H1 (cell line): ENCODE measurements at regions not wholly inside any gene's neighbourhood (a gene's known extent, or its start where the extent isn't known, plus 50 kb on each side); places are given as distances from the start of the nearest gene placed in this dataset.

Experiments
- CTCF ChIA-PET: fragments of 300-600 bp; sonication (Branson Sonifier 250); formaldehyde crosslinking; loops from one replicate; lab custom pipeline; 2021; ENCODE audit not compliant: partially characterized antibody; lab: Charles Lee
- POLR2A ChIA-PET: fragments of 300-600 bp; sonication (Branson Sonifier 250); formaldehyde crosslinking; loops from one replicate; lab custom pipeline; 2021; ENCODE audit warnings: inconsistent platforms; ENCODE audit not compliant: partially characterized antibody; lab: Charles Lee
- DNase-seq, 2 experiments: peaks; one replicate each; pipeline versions ENCODE4 v3.0.0 to v3.0.0-alpha.2; 2010 to 2022; ENCODE audit warnings: low spot score in 2 of 2, low read depth in 1 of 2, mixed read lengths in 1 of 2
- FAIRE-seq: peaks from 2 replicates; lab custom pipeline; 2011; peaks lifted over from hg19 to GRCh38; lab: Jason Lieb, UNC
- H2AFZ ChIP-seq: 2 replicates; pipeline ENCODE4 v1.8.1; 2012; ENCODE audit warnings: low read length, inconsistent platforms
- H2AK5ac ChIP-seq: 2 replicates; pipeline ENCODE4 v1.6.1; 2013; ENCODE audit warnings: low read depth, low read length
- H2BK120ac ChIP-seq: replicated peaks from 2 replicates; pipeline ENCODE3; 2013; ENCODE audit warnings: low read depth, low read length, inconsistent platforms
- H2BK12ac ChIP-seq: 2 replicates; pipeline ENCODE4 v1.6.1; 2013; ENCODE audit warnings: low read depth, low read length
- H2BK15ac ChIP-seq: 2 replicates; pipeline ENCODE4 v1.6.1; 2013; ENCODE audit warnings: low read length
- H2BK20ac ChIP-seq: 2 replicates; pipeline ENCODE4 v1.6.1; 2013; ENCODE audit warnings: low read length
- H2BK5ac ChIP-seq: 2 replicates; pipeline ENCODE4 v1.6.1; 2013; ENCODE audit warnings: low read depth, low read length
- H3K14ac ChIP-seq: 2 replicates; pipeline ENCODE4 v1.6.1; 2013; ENCODE audit warnings: inconsistent platforms; ENCODE audit not compliant: insufficient read length
- H3K18ac ChIP-seq: 2 replicates; pipeline ENCODE4 v1.6.1; 2013; ENCODE audit warnings: low read length; ENCODE audit errors: extremely low read depth
- H3K23ac ChIP-seq: 2 replicates; pipeline ENCODE4 v1.6.1; 2013; ENCODE audit warnings: inconsistent platforms; ENCODE audit not compliant: insufficient read length
- H3K23me2 ChIP-seq: 2 replicates; pipeline ENCODE4 v1.6.1; 2013; ENCODE audit warnings: low read depth, low read length
- H3K27ac ChIP-seq: 2 replicates; pipeline ENCODE4 v1.6.1; 2011; ENCODE audit warnings: low read depth, low read length, inconsistent platforms
- H3K27me3 ChIP-seq, 4 experiments: replicated peaks in 1 of 4; 1 replicate in 1 of 4; 2 replicates in 3 of 4; pipeline versions ENCODE4 v1.6.1 to v1.8.1; 2011 to 2013; ENCODE audit warnings: low read length in 3 of 4, mild to moderate bottlenecking in 3 of 4, inconsistent platforms in 2 of 4, mixed read lengths in 2 of 4, moderate library complexity in 1 of 4; ENCODE audit not compliant: control insufficient read depth in 3 of 4, insufficient read depth in 3 of 4; ENCODE audit errors: extremely low read depth in 1 of 4
- H3K36me3 ChIP-seq, 4 experiments: 2 replicates each; pipeline versions ENCODE4 v1.6.1 to v1.8.1; 2011 to 2013; ENCODE audit warnings: mild to moderate bottlenecking in 4 of 4, low read length in 3 of 4, moderate library complexity in 2 of 4, control low read depth in 1 of 4, inconsistent platforms in 1 of 4; ENCODE audit not compliant: insufficient read depth in 4 of 4, control insufficient read depth in 2 of 4
- H3K4ac ChIP-seq: replicated peaks from 2 replicates; pipeline ENCODE3; 2013; ENCODE audit warnings: low read length, low read depth, mixed read lengths, inconsistent platforms; ENCODE audit not compliant: insufficient read length
- H3K4me1 ChIP-seq, 4 experiments: replicated peaks in 1 of 4; 1 replicate in 1 of 4; 2 replicates in 3 of 4; pipeline versions ENCODE4 v1.6.1 to v1.8.1; 2011 to 2013; ENCODE audit warnings: low read length in 3 of 4, inconsistent platforms in 2 of 4, mixed read lengths in 1 of 4; ENCODE audit not compliant: insufficient read depth in 4 of 4, control insufficient read depth in 3 of 4
- H3K4me2 ChIP-seq, 2 experiments: 2 replicates each; pipeline versions ENCODE4 v1.6.1 to v1.8.1; 2011 to 2013; ENCODE audit warnings: low read depth in 2 of 2, low read length in 2 of 2, control low read depth in 1 of 2, inconsistent platforms in 1 of 2, mild to moderate bottlenecking in 1 of 2; ENCODE audit not compliant: insufficient read depth in 1 of 2
- H3K4me3 ChIP-seq, 4 experiments: fragments of 200-600, 300-600 bp in 1 of 4; sonication (generic), shearing (Covaris generic), sonication (Bioruptor Twin) in 1 of 4; 2 replicates each; pipeline versions ENCODE4 v1.5.1 to v1.8.1; 2011 to 2016; ENCODE audit warnings: low read length in 4 of 4, low read depth in 3 of 4, control low read depth in 2 of 4, inconsistent platforms in 2 of 4, mild to moderate bottlenecking in 2 of 4, mixed read lengths in 1 of 4, moderate library complexity in 1 of 4; ENCODE audit not compliant: insufficient read depth in 2 of 4; ENCODE audit errors: extremely low read depth in 1 of 4
- H3K56ac ChIP-seq: replicated peaks from 2 replicates; pipeline ENCODE3; 2013; ENCODE audit warnings: low read depth, mild to moderate bottlenecking, mixed read lengths, low read length, inconsistent platforms; ENCODE audit not compliant: insufficient read length
- H3K79me1 ChIP-seq: 2 replicates; pipeline ENCODE4 v1.6.1; 2013; ENCODE audit warnings: low read depth, low read length, control low read depth
- H3K79me2 ChIP-seq, 2 experiments: 2 replicates each; pipeline versions ENCODE4 v1.6.1 to v1.8.1; 2012 to 2013; ENCODE audit warnings: low read length in 2 of 2, mild to moderate bottlenecking in 2 of 2, inconsistent platforms in 1 of 2; ENCODE audit not compliant: insufficient read depth in 2 of 2, control insufficient read depth in 1 of 2
- H3K9ac ChIP-seq, 4 experiments: replicated peaks in 1 of 4; 1 replicate in 1 of 4; 2 replicates in 3 of 4; pipeline versions ENCODE4 v1.6.1 to v1.8.1; 2011 to 2013; ENCODE audit warnings: low read depth in 3 of 4, low read length in 3 of 4, control low read depth in 2 of 4, mild to moderate bottlenecking in 2 of 4, moderate library complexity in 2 of 4, inconsistent platforms in 1 of 4; ENCODE audit errors: extremely low read depth in 1 of 4
- H3K9me3 ChIP-seq, 2 experiments: 2 replicates each; pipeline versions ENCODE4 v1.6.1 to v1.8.1; 2012 to 2013; ENCODE audit warnings: mild to moderate bottlenecking in 2 of 2, moderate library complexity in 2 of 2, control low read depth in 1 of 2, inconsistent platforms in 1 of 2, low read depth in 1 of 2, low read length in 1 of 2, mixed read lengths in 1 of 2; ENCODE audit not compliant: insufficient read depth in 2 of 2
- H4K20me1 ChIP-seq, 2 experiments: replicated peaks in 1 of 2; 2 replicates each; pipeline versions ENCODE3 to v1.8.1; 2011 to 2013; ENCODE audit warnings: inconsistent platforms in 2 of 2, low read length in 2 of 2, mild to moderate bottlenecking in 1 of 2; ENCODE audit not compliant: insufficient read depth in 2 of 2, control insufficient read depth in 1 of 2
- H4K5ac ChIP-seq: 2 replicates; pipeline ENCODE4 v1.6.1; 2013; ENCODE audit warnings: low read length, low read depth, mixed read lengths, inconsistent platforms; ENCODE audit not compliant: insufficient read length
- H4K8ac ChIP-seq: 2 replicates; pipeline ENCODE4 v1.8.0; 2013; ENCODE audit warnings: mild to moderate bottlenecking, moderate library complexity, low read length, inconsistent platforms; ENCODE audit not compliant: insufficient read depth; ENCODE audit errors: extremely low read depth
- H4K91ac ChIP-seq: replicated peaks from 2 replicates; pipeline ENCODE3; 2013; ENCODE audit warnings: low read length, mixed read lengths, inconsistent platforms; ENCODE audit not compliant: insufficient read length
- FOSL1 ChIP-seq: IDR thresholded peaks from 2 replicates; pipeline ENCODE4 v1.6.1; 2011; ENCODE audit warnings: mild to moderate bottlenecking, low read depth, low read length, moderate library complexity; ENCODE audit not compliant: insufficient read depth
- POLR2A ChIP-seq, 2 experiments: IDR thresholded peaks; 1 replicate in 1 of 2; 2 replicates in 1 of 2; pipeline ENCODE4 v1.6.1; 2011; ENCODE audit warnings: low read depth in 2 of 2, low read length in 2 of 2, mild to moderate bottlenecking in 2 of 2; ENCODE audit errors: control extremely low read depth in 1 of 2
- WGBS, 2 experiments: shearing (Covaris generic) in 1 of 2; methylation state at CpG; one replicate each; pipeline versions ENCODE4 v1.1.6 to v1.1.7; 2013 to 2015; ENCODE audit warnings: low lambda C conversion rate in 2 of 2, mixed read lengths in 2 of 2, inconsistent platforms in 1 of 2, low coverage in 1 of 2, missing lambda C conversion rate in 1 of 2; ENCODE audit not compliant: insufficient replicate concordance in 2 of 2, insufficient coverage in 1 of 2, insufficient read length in 1 of 2; ENCODE audit errors: extremely low coverage in 1 of 2, missing lambda C conversion rate in 1 of 2; 5-methylcytosine and 5-hydroxymethylcytosine counted together

DNA sequence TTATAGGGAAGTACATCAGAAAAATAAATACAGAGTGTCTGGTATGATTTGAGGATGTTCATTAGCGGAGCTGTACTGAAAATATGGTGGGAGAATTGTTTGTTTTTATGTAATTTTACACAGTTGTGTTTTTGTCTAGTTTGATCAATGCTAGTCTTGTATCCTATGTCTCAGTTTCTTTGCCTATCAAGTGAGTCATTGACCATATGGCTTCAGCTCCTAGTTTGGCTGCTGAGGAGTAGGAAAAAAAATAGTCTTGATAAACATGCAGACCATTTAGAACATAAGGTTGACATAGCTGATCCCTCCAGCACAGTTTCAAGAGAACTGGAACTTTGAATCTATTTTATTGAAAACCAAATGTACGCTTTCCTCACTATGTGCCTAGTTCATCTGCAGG is 1292.1 kb upstream of the FLRT2 start:
- Histone ChIP-seq H3K4me3 (no peak overlapping the region), H2BK12ac (no peak overlapping the region), H3K27me3 (no peaks in the 10 kb centered on the region), H3K4ac (no peak overlapping the region), H3K27ac (no peak overlapping the region), H3K23ac (no peak overlapping the region), H3K9me3 (peaks cover 0 to 2% of the 10 kb centered on the region in 2 experiments; a peak in 2 of 4 replicates), H2BK120ac (no peak overlapping the region), H2BK20ac (no peak overlapping the region), H2AK5ac (no peak overlapping the region), H3K36me3 (no peaks in the 10 kb centered on the region), H3K79me2 (no peaks in the 10 kb centered on the region), H3K56ac (no peak overlapping the region), H3K14ac (no peak overlapping the region), H3K79me1 (no peaks in the 10 kb centered on the region), H4K91ac (no peak overlapping the region), H3K23me2 (no peaks in the 10 kb centered on the region; the same call in 1 of the 2 replicates), H3K4me1 (no peaks in the 10 kb centered on the region), H2BK5ac (no peak overlapping the region), H4K5ac (no peak overlapping the region), H4K8ac (no peak overlapping the region), H3K4me2 (no peak overlapping the region), H3K9ac (no peak overlapping the region), H2BK15ac (no peak overlapping the region), H2AFZ (no peak overlapping the region), H3K18ac (no peak overlapping the region), H4K20me1 (no peaks in the 10 kb centered on the region)
- ChIA-PET CTCF (no interaction called here), POLR2A (no interaction called here)
- DNase-seq (no peak), FAIRE-seq (no peak)
- 89% methylated on average over 2 of the region's 2 CpGs; no CpG with 5 or more reads in 1 of the 2 experiments for WGBS, 2 experiments
- TF ChIP-seq POLR2A (IDR thresholded peaks at IDR 0.05; ENCODE audit: control extremely low read depth in 1 of 2, low read depth in 2 of 2, low read length in 2 of 2), result no peak
- TF ChIP-seq FOSL1, result no peak
